ENCODE measurements at regions not wholly inside any gene's neighbourhood (a gene's known extent, or its start where the extent isn't known, plus 50 kb on each side); places are given as distances from the start of the nearest gene placed in this dataset.
"Not testable (repeated sequence)": the region's sequence is repeated elsewhere in the genome, so short reads cannot be mapped to it uniquely, and the experiment has no call there.

- not testable (repeated sequence) for DNase-seq
These were observed 106.1 kb downstream of the CHD1L start for GRCh38 chr1:147348592-147348991.

- no peak for DNase-seq
These were observed 107.0 kb downstream of the CHD1L start for GRCh38 chr1:147349533-147349932.

GRCh38 chr1:147351140-147351835 lies 108.8 kb downstream of the CHD1L start:
- DNase-seq: no peak

GRCh38 chr1:147377263-147378246 lies 135.1 kb downstream of the CHD1L start:
- DNase-seq: no peak

GRCh38 chr1:147379889-147380288 lies 137.4 kb downstream of the CHD1L start:
- no peak for DNase-seq

GRCh38 chr1:147384804-147385203 lies 142.3 kb downstream of the CHD1L start:
- no peak for DNase-seq

- DNase-seq: no peak
These were observed 146.5 kb downstream of the CHD1L start for GRCh38 chr1:147388969-147389368.

- DNase-seq: peak; percentile 52
These were observed 147.2 kb downstream of the CHD1L start for GRCh38 chr1:147389532-147390184.

- no peak for DNase-seq
These were observed 147.7 kb downstream of the CHD1L start for GRCh38 chr1:147390185-147390542.

GRCh38 chr1:147391114-147391513 lies 148.6 kb downstream of the CHD1L start:
- no peak for DNase-seq

GRCh38 chr1:147402326-147403045 lies 138.8 kb upstream of the BCL9 start:
- not testable (repeated sequence) for DNase-seq

- not testable (repeated sequence) for DNase-seq
These were observed 137.0 kb upstream of the BCL9 start for GRCh38 chr1:147404344-147404743.

GRCh38 chr1:147409886-147410285 lies 131.4 kb upstream of the BCL9 start:
- no peak for DNase-seq

GRCh38 chr1:147413110-147413605 lies 128.1 kb upstream of the BCL9 start:
- no peak for DNase-seq

GRCh38 chr1:147414505-147415163 lies 126.7 kb upstream of the BCL9 start:
- no peak for DNase-seq

GRCh38 chr1:147417024-147417423 lies 124.3 kb upstream of the BCL9 start:
- no peak for DNase-seq

- not testable (repeated sequence) for DNase-seq
These were observed 118.0 kb upstream of the BCL9 start for GRCh38 chr1:147423100-147423827.

- peak; percentile 14 for DNase-seq
These were observed 106.4 kb upstream of the BCL9 start for GRCh38 chr1:147434921-147435320.

GRCh38 chr1:147444381-147444780 lies 96.9 kb upstream of the BCL9 start:
- no peak for DNase-seq

- DNase-seq: no peak
These were observed 89.7 kb upstream of the BCL9 start for GRCh38 chr1:147451628-147452027.

- DNase-seq: no peak
These were observed 88.5 kb upstream of the BCL9 start for GRCh38 chr1:147452809-147453208.

Data from retina (tissue), 1 donor.